ENCODE measurements at regions not wholly inside any gene's neighbourhood (a gene's known extent, or its start where the extent isn't known, plus 50 kb on each side); places are given as distances from the start of the nearest gene placed in this dataset.

DNA sequence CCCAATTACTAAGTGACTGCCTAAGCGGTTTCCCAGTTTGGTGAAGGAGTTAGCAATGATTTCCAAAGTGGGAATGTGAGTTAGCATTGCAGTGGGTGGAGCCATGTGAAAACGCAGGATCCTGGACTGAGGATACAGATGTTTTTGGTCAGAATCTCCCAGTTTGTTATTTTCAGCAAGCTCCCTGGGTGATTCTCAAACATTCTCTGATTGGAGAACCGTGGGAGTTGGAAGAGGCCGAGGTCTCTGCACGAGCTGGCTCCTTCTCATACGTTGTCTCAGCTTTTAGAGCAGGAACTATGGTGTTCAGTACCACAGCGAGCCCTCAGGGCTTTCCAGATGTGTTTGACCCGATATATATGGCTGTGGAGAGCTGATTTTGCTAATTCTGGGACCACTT, 396.5 kb upstream of the NPVF start:
- no peaks in the 10 kb centered on the region for H3K36me3 ChIP-seq
- peak overlapping the region; percentile 2 to 16 for H3K27ac ChIP-seq
- TF ChIP-seq POLR2A (IDR thresholded peaks at IDR 0.05): no peak
- TF ChIP-seq EP300 (IDR thresholded peaks at IDR 0.05): no peak
- no peak for TF ChIP-seq CTCF (IDR thresholded peaks at IDR 0.05)
- no peak overlapping the region for H3K4me3 ChIP-seq
- DNase-seq: peak; percentile 42 to 74 (median 66)
- peaks cover 5% of the 10 kb centered on the region for H3K4me1 ChIP-seq (ENCODE audit: insufficient read depth)
- no peaks in the 10 kb centered on the region for H3K9me3 ChIP-seq
- H3K27me3 ChIP-seq: no peaks in the 10 kb centered on the region
- intact Hi-C loops (cut with DNase I): loop anchor here in 1 of 4 donors (5.0 kb wide), 1 partner anchor 227 kb away; no protein-coding TSS in a partner anchor
- WGBS, 3 donors: 7 to 15% (median 7%) methylated on average over 8 of the region's 8 CpGs

DNA sequence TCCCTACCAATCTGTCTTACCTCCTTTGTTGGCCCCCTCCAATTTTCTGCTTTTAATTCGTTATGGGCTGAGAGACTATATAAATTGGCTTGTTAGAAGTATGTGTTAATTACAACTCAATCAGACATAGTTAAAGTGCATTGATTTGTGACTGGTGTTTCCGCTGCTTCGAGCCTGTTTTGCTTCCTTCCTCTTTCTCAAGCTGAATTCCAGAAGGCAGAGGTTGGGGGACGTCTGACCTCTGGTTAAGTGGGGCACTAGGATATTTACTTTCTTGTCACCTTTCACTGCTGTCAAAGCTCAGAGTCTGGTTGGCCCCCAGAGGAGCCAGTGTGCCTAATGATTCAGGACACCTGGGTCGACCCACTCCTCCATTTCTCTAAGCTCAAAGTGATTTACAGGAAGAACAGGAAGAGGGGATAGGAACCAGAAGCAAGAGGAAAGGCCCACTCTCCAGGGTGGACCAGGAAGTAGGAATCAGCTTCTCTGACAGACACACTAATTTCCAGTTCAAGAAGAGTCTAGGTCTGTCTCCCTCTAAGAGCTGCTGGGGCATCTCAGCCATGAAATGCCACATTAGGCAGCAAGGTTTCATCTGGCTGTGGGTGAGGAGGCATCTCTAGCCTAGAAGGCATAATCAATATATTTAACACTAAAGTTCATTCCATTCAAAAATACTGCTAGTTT, 397.2 kb upstream of the NPVF start:
- intact Hi-C loops (cut with DNase I): no loop called here
- DNase-seq: no peak
- Histone ChIP-seq H3K27me3 (no peaks in the 10 kb centered on the region), H3K9me3 (no peaks in the 10 kb centered on the region), H3K27ac (peak overlapping the region; percentile 2 to 16), H3K36me3 (no peaks in the 10 kb centered on the region), H3K4me3 (no peak overlapping the region), H3K4me1 (ENCODE audit: insufficient read depth) (peaks cover 5% of the 10 kb centered on the region)
- TF ChIP-seq CTCF (IDR thresholded peaks at IDR 0.05): no peak
- no peak for TF ChIP-seq POLR2A (IDR thresholded peaks at IDR 0.05)
- TF ChIP-seq EP300 (IDR thresholded peaks at IDR 0.05): no peak
- WGBS, 3 donors: 54 to 63% (median 62%) methylated on average over 5 of the region's 5 CpGs

DNA sequence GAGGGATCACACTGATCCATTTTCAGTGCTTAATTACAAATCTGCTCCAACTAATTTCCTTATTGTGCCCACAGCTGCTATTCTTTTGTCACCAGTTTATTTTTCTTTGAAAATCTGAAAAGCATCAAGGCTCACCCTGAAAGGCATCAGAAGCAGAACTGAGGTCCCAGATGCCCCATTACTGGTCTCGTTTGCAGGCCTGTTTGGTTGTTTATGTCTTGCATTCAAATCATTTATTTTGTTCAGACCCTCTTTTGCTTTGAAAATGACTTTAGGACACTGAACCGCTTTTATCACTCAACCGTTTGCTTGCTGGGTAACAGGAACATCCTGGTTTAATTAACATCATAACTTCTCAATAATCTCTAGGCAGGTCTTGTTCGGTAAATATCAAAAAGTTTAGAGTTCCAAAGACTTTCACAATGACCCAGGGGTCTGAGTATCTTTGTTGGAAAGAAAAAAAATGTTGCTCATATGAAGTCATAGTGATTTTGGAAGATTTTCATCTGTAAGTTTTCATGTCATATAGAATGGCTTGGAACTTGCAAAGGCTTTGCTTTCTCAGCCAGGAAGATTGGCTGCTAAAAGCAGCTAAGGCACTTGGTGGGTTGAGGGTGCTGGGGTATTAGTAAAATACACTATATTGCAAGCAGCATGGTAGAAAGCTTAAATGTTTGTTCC, 398.3 kb upstream of the NPVF start:
- H3K9me3 ChIP-seq: no peaks in the 10 kb centered on the region
- no peak for DNase-seq
- no peaks in the 10 kb centered on the region for H3K27me3 ChIP-seq
- no peak overlapping the region for H3K4me3 ChIP-seq
- intact Hi-C loops (cut with DNase I): no loop called here
- H3K36me3 ChIP-seq: no peaks in the 10 kb centered on the region
- H3K27ac ChIP-seq: no peak overlapping the region
- peaks cover 5% of the 10 kb centered on the region for H3K4me1 ChIP-seq (ENCODE audit: insufficient read depth)
- no peak for TF ChIP-seq POLR2A (IDR thresholded peaks at IDR 0.05)
- TF ChIP-seq EP300 (IDR thresholded peaks at IDR 0.05): no peak
- no peak for TF ChIP-seq CTCF (IDR thresholded peaks at IDR 0.05)
- WGBS, 3 donors: 50 to 68% (median 56%) methylated on average over 4 of the region's 4 CpGs

GRCh38 chr7:25628446-25628845, 400.2 kb upstream of the NPVF start:
- Histone ChIP-seq H3K36me3 (no peaks in the 10 kb centered on the region), H3K9me3 (no peaks in the 10 kb centered on the region), H3K4me3 (no peak overlapping the region), H3K27me3 (no peaks in the 10 kb centered on the region), H3K27ac (no peak overlapping the region), H3K4me1 (ENCODE audit: insufficient read depth) (peaks cover 5% of the 10 kb centered on the region)
- TF ChIP-seq CTCF (IDR thresholded peaks at IDR 0.05): no peak
- no peak for TF ChIP-seq EP300 (IDR thresholded peaks at IDR 0.05)
- TF ChIP-seq POLR2A (IDR thresholded peaks at IDR 0.05): no peak
- intact Hi-C loops (cut with DNase I): no loop called here
- WGBS, 3 donors: 57 to 95% (median 94%) methylated on average over 3 of the region's 3 CpGs
- no peak for DNase-seq
